ENCODE measurements at regions not wholly inside any gene's neighbourhood (a gene's known extent, or its start where the extent isn't known, plus 50 kb on each side); places are given as distances from the start of the nearest gene placed in this dataset.
"Not testable (repeated sequence)": the region's sequence is repeated elsewhere in the genome, so short reads cannot be mapped to it uniquely, and the experiment has no call there.

DNA sequence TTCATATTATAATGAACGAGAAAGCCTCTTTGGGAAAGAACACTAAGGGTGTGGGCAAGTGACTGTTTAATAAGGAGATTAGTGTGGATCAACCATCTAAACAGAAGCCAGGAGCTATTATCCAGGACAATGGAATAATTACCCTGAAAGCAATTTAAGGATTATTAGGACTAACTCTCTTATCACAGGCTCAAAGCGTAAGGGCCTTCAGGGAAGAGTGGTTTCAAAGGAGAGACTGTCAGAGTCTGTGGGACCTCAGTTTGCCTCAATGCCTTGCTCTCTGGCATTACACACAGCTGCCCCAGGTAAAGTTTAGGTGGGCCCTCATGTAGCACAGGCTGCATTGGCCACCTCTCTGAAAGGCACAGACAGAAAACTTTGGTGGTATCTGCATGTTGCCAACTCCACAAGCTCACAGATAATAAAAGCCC, 717.2 kb upstream of the ADGRL3 start:
- Mint-ChIP-seq H3K4me3 (no peak overlapping the region), H3K9me3 (peaks cover 17% of the 10 kb centered on the region), H3K36me3 (ENCODE audit: low read depth) (no peaks in the 10 kb centered on the region), H3K27ac (no peak overlapping the region), H3K4me1 (ENCODE audit: low read depth) (no peaks in the 10 kb centered on the region), H3K27me3 (no peaks in the 10 kb centered on the region)
- DNase-seq, result no peak

DNA sequence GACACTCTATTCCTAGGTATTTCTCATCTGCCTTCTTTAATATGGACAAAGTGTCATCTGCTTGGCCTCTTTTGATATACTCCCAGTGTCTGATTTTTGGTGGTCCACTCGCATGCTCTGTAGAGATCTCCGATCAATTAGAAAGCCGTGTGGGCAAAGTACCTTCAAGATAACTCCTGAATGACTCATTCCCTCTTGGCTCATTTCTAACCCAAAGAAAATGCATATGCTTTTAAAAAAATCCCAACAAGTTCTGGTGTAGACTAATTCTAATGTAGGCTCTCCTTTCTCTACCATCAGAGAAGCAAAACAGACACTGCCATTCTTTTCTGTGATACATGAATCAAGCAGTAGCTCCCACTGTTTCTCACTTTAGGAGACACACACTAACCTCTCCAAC, 714.9 kb upstream of the ADGRL3 start:
- Mint-ChIP-seq H3K36me3 (ENCODE audit: low read depth) (no peaks in the 10 kb centered on the region), H3K27me3 (no peaks in the 10 kb centered on the region), H3K4me3 (no peak overlapping the region), H3K9me3 (peaks cover 17% of the 10 kb centered on the region), H3K4me1 (ENCODE audit: low read depth) (no peaks in the 10 kb centered on the region), H3K27ac (no peak overlapping the region)
- no peak for DNase-seq

DNA sequence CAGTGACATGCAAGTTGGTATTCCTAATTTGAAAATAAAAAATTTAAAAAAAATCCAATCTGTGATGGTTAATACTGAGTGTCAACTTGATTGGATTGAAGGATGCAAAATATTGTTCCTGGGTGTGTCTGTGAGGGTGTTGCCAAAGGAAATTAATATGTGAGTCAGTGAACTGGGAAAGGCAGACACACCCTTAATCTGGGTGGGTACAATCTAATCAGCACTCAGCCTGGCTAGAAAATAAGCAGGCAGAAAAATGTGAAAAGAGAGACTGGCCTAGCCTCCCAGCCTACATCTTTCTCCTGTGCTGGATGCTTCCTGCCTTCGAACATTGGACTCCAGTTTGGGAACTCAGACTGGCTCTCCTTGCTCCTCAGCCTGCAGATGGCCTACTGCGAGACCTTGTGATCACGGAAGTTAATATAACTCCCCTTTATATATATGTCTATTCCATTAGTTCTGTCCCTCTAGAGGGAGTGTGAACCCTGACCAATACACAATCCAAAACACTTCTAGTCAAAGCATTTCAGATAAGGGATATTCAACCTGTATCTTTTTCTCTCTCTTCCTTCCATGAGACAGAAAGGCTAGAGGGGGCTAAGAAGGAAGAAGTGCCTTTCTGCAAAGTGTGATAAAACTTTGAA, 712.9 kb upstream of the ADGRL3 start:
- not testable (repeated sequence) for H3K4me1 Mint-ChIP-seq (ENCODE audit: low read depth); H3K27ac Mint-ChIP-seq; H3K4me3 Mint-ChIP-seq; DNase-seq; H3K27me3 Mint-ChIP-seq; H3K36me3 Mint-ChIP-seq (ENCODE audit: low read depth)
- H3K9me3 Mint-ChIP-seq, result peaks cover 18% of the 10 kb centered on the region

DNA sequence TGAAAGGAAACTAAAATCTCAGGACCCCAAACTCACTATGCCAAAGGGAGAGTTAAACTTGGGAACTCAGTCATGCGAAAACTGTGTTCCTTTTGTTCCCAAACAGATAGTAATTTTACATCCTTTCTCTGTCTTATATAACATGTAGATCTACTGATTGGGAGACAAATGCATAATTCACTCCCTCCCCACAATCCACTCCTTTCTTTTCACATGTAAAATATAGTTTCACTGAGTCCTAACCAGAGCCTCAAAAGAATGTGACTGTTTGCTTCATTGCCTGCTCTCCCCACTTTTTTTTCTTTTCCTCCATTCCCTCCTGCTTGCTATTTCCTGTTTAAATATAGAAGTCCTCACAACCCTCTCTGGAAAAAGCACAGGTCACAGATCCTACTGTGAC, 699.3 kb upstream of the ADGRL3 start:
- Mint-ChIP-seq H3K27ac (no peak overlapping the region), H3K4me3 (no peak overlapping the region), H3K27me3 (no peaks in the 10 kb centered on the region), H3K9me3 (peaks cover 41% of the 10 kb centered on the region), H3K36me3 (ENCODE audit: low read depth) (no peaks in the 10 kb centered on the region), H3K4me1 (ENCODE audit: low read depth) (no peaks in the 10 kb centered on the region)
- no peak for DNase-seq

DNA sequence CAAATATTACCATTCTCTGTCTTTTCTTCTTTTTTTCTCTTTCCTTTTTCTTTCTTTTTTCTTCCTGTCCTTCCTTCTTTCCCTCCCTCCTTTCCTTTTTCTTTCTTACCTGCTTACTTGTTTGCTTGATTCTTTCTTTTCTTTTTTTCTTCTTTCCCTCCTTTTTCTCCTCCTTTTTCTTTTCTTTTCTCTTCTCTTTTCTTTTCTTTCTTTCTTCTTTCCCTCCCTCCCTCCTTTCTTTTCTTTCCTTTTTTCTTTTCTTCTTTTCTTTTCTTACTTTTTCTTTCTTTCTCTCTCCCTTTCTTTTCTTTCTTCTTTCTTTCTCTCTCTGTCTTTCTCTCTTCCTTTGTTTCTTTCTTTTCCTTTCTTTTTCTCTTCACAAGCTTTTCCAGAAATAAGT, 697.4 kb upstream of the ADGRL3 start:
- Mint-ChIP-seq H3K27me3 (no peaks in the 10 kb centered on the region), H3K4me3 (no peak overlapping the region), H3K36me3 (ENCODE audit: low read depth) (no peaks in the 10 kb centered on the region), H3K9me3 (peaks cover 30% of the 10 kb centered on the region), H3K27ac (no peak overlapping the region), H3K4me1 (ENCODE audit: low read depth) (no peaks in the 10 kb centered on the region)
- no peak for DNase-seq

DNA sequence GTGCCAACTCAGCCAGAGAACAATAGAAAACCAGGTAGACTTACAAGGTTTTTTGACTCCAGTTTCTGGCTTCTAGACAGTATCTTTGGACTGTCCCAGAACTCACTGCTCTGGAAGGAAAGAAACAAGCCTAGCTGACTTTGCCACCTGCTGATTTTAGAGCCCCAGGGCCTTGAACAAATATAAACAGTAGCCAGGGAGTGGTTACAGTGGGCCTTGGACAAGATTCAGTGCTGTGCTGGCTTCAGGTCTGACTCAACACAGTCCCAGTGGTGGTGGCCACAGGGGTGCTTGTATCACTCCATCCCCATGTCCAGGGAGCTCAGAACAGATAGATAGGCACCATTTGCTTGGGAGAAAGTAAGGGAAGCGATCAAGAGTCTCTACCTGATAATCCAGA, 694.1 kb upstream of the ADGRL3 start:
- no peaks in the 10 kb centered on the region for H3K4me1 Mint-ChIP-seq (ENCODE audit: low read depth)
- DNase-seq, result no peak
- no peaks in the 10 kb centered on the region for H3K27me3 Mint-ChIP-seq
- H3K4me3 Mint-ChIP-seq, result no peak overlapping the region
- H3K27ac Mint-ChIP-seq, result no peak overlapping the region
- no peaks in the 10 kb centered on the region for H3K36me3 Mint-ChIP-seq (ENCODE audit: low read depth)
- H3K9me3 Mint-ChIP-seq, result peaks cover 28% of the 10 kb centered on the region

DNA sequence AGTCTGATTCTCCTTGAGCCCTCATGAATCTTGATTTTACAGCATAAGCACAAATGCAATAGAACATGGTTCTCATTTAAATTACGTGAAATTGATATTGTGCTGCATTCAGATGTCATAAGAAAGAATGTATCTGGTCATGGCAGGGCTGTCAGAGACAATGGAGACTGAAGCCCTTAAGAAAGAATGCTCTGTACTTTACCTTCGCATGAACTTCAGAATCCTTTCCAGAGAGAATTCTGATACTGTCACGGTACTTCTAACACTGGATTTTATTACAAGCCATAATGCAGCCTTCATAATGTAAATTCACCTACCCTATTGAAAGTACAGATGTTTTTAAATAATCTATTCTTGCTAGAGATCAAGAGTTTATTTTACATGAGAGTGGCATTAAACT, 677.9 kb upstream of the ADGRL3 start:
- H3K27me3 Mint-ChIP-seq, result no peaks in the 10 kb centered on the region
- peaks cover 7% of the 10 kb centered on the region for H3K9me3 Mint-ChIP-seq
- DNase-seq, result no peak
- H3K36me3 Mint-ChIP-seq (ENCODE audit: low read depth), result no peaks in the 10 kb centered on the region
- no peaks in the 10 kb centered on the region for H3K4me1 Mint-ChIP-seq (ENCODE audit: low read depth)
- no peak overlapping the region for H3K4me3 Mint-ChIP-seq
- no peak overlapping the region for H3K27ac Mint-ChIP-seq

DNA sequence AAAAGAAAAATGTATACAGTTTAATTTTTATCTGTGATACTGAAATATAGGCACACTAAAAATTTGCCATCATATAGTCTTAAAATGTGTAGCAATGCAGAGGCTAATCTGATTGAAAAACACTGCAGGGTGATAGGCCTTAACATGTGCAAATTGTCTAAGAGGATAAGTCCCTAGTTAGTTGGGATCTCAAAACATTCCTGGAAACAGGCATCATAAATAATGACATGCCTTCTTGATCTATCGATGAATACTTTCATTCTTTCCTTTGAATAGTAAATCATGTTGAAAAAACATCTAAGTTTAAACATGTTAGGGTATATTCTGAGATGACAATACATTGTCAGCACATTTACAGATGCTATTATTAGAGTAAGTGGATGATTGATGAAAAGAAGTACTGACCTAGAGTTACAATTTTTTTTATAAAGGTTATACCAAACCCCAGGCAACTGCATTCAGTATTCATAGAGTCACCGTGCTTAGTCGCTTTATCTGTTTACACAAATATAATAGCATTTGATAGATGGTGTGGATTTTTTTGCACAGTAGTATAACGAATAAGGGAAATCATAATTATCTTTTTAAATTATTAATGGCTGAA, 668.2 kb upstream of the ADGRL3 start:
- Mint-ChIP-seq H3K4me3 (no peak overlapping the region), H3K9me3 (peaks cover 18% of the 10 kb centered on the region), H3K4me1 (ENCODE audit: low read depth) (no peaks in the 10 kb centered on the region), H3K27me3 (no peaks in the 10 kb centered on the region), H3K27ac (no peak overlapping the region), H3K36me3 (ENCODE audit: low read depth) (no peaks in the 10 kb centered on the region)
- no peak for DNase-seq

DNA sequence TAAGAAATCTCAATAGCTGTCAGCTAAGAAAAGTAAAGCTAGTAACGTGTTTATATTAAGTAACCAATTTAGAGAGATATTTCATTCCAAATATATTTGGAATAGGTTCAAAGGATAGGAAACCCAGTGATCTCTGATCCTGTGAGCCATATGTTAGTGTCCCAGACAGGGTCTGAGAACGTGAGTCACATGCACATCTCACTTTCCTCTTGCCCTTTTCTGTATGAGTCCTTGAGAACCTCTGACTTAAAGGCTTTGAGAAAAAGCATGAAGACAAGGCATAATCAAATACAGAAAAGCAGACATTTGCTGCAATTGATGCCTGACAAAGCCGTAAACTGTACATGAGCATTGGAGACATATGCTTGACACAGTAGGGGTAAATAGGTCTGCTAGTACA, 655.1 kb upstream of the ADGRL3 start:
- Mint-ChIP-seq H3K4me1 (ENCODE audit: low read depth) (no peaks in the 10 kb centered on the region), H3K9me3 (peaks cover 20% of the 10 kb centered on the region), H3K4me3 (no peak overlapping the region), H3K27ac (no peak overlapping the region), H3K27me3 (no peaks in the 10 kb centered on the region), H3K36me3 (ENCODE audit: low read depth) (no peaks in the 10 kb centered on the region)
- no peak for DNase-seq

DNA sequence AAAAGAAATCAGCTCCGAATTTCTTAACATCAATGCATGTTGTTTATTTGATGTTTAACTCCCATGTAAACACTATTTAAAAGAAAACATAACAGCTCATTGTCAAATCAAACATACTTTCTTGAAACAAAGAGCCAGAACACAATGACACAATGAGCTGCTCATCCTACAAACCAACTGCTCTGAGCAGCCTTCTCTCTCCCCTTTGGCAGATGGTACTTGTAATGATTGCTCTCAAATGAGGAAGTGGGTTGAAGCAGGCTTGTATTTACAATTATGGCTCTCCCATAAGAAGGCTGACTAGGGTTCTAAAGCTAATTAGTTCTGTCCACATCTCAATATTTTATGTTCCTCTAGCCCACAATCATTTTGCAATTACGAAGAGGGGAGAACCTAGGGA, 637.8 kb upstream of the ADGRL3 start:
- Mint-ChIP-seq H3K4me1 (ENCODE audit: low read depth) (no peaks in the 10 kb centered on the region), H3K27ac (no peak overlapping the region), H3K9me3 (peaks cover 34% of the 10 kb centered on the region), H3K36me3 (ENCODE audit: low read depth) (no peaks in the 10 kb centered on the region), H3K4me3 (no peak overlapping the region), H3K27me3 (no peaks in the 10 kb centered on the region)
- no peak for DNase-seq

DNA sequence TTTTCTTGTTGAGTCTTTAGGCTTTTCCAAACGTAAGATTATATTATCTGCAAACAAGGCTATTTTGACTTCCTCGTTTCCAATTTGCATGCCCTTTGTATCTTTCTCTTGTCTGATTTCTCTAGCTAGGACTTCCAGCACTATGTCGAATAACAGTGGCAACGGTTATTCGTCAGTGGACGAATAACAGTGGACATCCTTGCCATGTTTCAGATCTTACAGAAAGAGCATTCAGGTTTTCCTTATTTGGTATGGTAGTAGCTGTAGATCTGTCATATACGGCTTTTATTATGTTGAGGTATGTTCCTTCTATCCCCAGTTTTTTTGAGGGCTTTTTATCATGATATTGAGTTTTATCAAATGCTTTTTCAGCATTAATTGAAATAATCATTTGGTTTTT, 634.6 kb upstream of the ADGRL3 start:
- no peak overlapping the region for H3K4me3 Mint-ChIP-seq
- peaks cover 31% of the 10 kb centered on the region for H3K9me3 Mint-ChIP-seq
- no peak for DNase-seq
- H3K27me3 Mint-ChIP-seq, result no peaks in the 10 kb centered on the region
- no peaks in the 10 kb centered on the region for H3K4me1 Mint-ChIP-seq (ENCODE audit: low read depth)
- H3K36me3 Mint-ChIP-seq (ENCODE audit: low read depth), result no peaks in the 10 kb centered on the region
- H3K27ac Mint-ChIP-seq, result no peak overlapping the region

DNA sequence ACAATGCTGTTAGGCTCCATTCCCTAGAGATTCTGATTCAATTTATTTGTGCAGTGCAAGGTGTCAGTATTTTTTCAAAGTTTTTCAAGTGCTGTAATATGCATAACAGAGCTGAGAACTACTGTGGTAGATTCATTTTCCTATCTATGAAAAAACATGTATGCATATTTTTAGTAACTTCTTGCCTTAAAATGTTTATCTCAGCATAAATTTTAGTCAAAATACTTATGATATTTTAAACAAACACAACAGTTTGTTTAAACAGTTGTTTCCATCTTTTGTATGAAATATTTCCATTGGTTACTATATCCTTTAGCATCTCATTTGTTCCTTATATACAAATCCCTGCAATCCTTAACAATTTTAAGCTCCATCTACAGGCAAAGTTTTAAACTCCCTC, 624.8 kb upstream of the ADGRL3 start:
- H3K4me3 Mint-ChIP-seq, result no peak overlapping the region
- no peak overlapping the region for H3K27ac Mint-ChIP-seq
- H3K9me3 Mint-ChIP-seq, result peaks cover 12% of the 10 kb centered on the region
- no peaks in the 10 kb centered on the region for H3K4me1 Mint-ChIP-seq (ENCODE audit: low read depth)
- no peaks in the 10 kb centered on the region for H3K27me3 Mint-ChIP-seq
- H3K36me3 Mint-ChIP-seq (ENCODE audit: low read depth), result no peaks in the 10 kb centered on the region
- no peak for DNase-seq

DNA sequence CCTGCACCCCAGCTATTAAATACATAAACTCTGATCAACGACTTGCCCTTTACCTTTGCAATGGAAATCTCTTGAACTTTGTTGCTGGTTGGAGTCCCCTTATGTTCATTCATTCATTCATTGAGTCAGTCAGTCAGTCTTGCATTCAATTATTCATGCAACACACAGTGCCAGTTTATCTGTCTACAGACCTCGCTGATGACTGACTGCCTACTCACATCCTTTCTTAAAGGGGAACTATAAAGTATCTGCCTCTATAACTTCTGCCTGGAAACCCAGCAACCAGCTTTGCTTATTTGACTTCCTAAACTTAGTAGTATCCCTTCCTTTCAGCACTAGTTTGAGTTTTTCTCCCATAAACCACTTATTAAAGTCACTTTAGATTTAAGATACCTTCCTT, 620.8 kb upstream of the ADGRL3 start:
- Mint-ChIP-seq H3K4me1 (ENCODE audit: low read depth) (no peaks in the 10 kb centered on the region), H3K9me3 (peaks cover 10% of the 10 kb centered on the region)

DNA sequence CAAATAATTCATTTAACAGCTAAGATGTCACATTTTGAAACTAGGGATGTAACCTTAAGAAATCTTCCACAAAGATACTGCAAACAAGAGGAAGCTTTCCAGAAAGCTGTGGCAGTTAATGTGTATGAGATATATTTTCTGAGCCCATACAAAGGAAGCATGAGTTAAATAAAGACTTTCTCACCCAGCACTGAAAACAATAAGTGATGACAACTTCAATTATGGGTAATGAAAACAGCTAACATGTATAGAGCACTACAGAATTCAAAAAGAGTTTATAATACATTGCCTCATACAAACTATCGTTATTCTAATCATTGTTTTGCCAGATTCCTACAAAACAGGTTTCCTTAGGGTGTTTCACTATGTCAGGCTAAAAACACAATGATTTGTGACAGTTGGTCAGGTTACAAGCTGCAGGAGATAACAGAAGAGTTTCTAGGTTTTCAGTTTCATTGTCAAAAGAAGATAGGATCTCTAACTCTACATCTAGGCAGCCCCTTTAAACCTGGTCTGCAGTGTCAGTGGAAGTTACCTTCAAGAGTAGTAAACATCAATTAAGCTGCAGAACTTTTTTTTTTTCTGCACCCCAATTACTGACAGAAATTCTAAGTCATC, 618.1 kb upstream of the ADGRL3 start:
- Mint-ChIP-seq H3K27me3 (no peaks in the 10 kb centered on the region), H3K4me3 (no peak overlapping the region), H3K4me1 (ENCODE audit: low read depth) (no peaks in the 10 kb centered on the region), H3K27ac (no peak overlapping the region), H3K9me3 (peaks cover 9% of the 10 kb centered on the region), H3K36me3 (ENCODE audit: low read depth) (no peaks in the 10 kb centered on the region)
- no peak for DNase-seq

More for the DNA sequence above, 620.8 kb upstream of the ADGRL3 start:
- no peak overlapping the region for H3K27ac Mint-ChIP-seq
- no peak for DNase-seq
- no peak overlapping the region for H3K4me3 Mint-ChIP-seq
- H3K36me3 Mint-ChIP-seq (ENCODE audit: low read depth), result no peaks in the 10 kb centered on the region
- no peaks in the 10 kb centered on the region for H3K27me3 Mint-ChIP-seq

DNA sequence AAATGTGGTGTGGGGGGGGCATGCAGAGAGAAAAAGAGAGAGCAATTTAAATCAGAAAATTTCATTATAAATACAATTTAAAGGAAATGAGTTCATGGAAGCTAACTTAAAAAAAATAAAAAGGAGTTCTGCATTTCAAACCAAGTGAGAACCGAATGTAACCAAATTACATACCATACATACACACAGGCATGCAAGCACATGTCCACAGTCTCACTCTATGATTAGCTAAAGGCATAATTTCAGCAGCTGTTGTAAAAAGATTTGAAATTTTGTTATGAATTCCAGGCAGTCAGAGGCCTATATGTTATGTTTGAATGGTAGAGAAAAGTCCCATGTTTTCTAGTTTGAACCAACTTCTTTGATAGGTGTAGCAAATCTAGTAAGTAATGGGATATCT, 611.6 kb upstream of the ADGRL3 start:
- no peak for DNase-seq
- H3K4me3 Mint-ChIP-seq, result no peak overlapping the region
- H3K27me3 Mint-ChIP-seq, result no peaks in the 10 kb centered on the region
- no peaks in the 10 kb centered on the region for H3K36me3 Mint-ChIP-seq (ENCODE audit: low read depth)
- H3K9me3 Mint-ChIP-seq, result peaks cover 10% of the 10 kb centered on the region
- no peaks in the 10 kb centered on the region for H3K4me1 Mint-ChIP-seq (ENCODE audit: low read depth)
- no peak overlapping the region for H3K27ac Mint-ChIP-seq
